ENCODE measurements at regions not wholly inside any gene's neighbourhood (a gene's known extent, or its start where the extent isn't known, plus 50 kb on each side); places are given as distances from the start of the nearest gene placed in this dataset.

DNA sequence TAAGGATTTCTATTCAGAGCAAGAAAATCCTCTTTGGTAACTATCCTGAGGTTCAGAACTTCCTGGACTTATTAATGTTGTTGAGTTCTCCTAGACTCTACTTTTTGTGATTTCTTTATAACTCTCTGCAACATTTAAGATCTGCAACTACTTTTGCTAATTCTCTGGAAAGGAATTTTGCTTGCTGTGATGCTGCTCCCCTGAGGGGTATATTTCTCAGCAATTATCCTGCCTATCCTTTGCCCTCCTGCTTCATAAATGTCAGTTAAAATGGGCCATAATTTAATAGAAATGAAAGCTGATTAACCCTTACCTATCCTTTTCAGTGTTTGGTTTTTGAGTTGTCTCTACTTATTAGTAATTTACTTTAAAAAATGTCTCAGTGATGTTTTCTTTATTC, 377.3 kb upstream of the LRRC3B start:
- H2AFZ ChIP-seq (ENCODE audit: low read depth, low read length), result no peak overlapping the region
- no peaks in the 10 kb centered on the region for H3K27me3 ChIP-seq (ENCODE audit: low read depth, low read length)
- no peaks in the 10 kb centered on the region for H4K20me1 ChIP-seq (ENCODE audit: insufficient read depth, low read length)
- no peak overlapping the region for H3K4me2 ChIP-seq (ENCODE audit: low read length)
- H3K4me1 ChIP-seq (ENCODE audit: low read length), result no peaks in the 10 kb centered on the region
- H3K79me2 ChIP-seq (ENCODE audit: low read length), result no peaks in the 10 kb centered on the region
- H3K27ac ChIP-seq (ENCODE audit: low read length), result no peak overlapping the region
- no peaks in the 10 kb centered on the region for H3K9me3 ChIP-seq (ENCODE audit: insufficient read depth, low read length)
- H3K9ac ChIP-seq (ENCODE audit: low read length), result no peak overlapping the region
- no peaks in the 10 kb centered on the region for H3K36me3 ChIP-seq (replicated peaks; ENCODE audit: low read depth, low read length)
- no peak overlapping the region for H3K4me3 ChIP-seq (ENCODE audit: low read length)
- TF ChIP-seq EZH2phosphoT487 (IDR thresholded peaks at IDR 0.05; ENCODE audit: low read depth), result no peak
- TF ChIP-seq, protein P1, sequence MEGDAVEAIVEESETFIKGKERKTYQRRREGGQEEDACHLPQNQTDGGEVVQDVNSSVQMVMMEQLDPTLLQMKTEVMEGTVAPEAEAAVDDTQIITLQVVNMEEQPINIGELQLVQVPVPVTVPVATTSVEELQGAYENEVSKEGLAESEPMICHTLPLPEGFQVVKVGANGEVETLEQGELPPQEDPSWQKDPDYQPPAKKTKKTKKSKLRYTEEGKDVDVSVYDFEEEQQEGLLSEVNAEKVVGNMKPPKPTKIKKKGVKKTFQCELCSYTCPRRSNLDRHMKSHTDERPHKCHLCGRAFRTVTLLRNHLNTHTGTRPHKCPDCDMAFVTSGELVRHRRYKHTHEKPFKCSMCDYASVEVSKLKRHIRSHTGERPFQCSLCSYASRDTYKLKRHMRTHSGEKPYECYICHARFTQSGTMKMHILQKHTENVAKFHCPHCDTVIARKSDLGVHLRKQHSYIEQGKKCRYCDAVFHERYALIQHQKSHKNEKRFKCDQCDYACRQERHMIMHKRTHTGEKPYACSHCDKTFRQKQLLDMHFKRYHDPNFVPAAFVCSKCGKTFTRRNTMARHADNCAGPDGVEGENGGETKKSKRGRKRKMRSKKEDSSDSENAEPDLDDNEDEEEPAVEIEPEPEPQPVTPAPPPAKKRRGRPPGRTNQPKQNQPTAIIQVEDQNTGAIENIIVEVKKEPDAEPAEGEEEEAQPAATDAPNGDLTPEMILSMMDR (IDR thresholded peaks at IDR 0.05; ENCODE audit: low read depth, low read length), result no peak

DNA sequence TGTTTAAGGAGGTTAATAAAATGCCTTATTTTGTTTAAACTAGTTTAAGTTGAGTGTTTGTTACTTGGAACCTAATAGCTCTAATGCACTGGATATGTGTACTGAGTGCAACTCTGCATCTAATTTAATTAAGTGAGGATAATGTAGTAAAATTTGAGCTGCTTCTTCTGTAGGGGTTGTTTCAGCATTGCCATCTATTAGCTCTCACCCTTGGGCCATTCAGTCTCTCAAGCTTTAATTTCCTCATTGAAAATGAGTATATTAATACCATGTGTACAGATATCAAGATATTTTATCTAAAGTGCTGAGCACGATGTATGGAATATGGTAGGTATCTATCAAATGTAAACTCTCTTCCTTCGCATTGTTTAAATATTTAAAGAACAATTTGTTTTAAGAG, 375.7 kb upstream of the LRRC3B start:
- H3K9ac ChIP-seq (ENCODE audit: low read length), result no peak overlapping the region
- H3K36me3 ChIP-seq (replicated peaks; ENCODE audit: low read depth, low read length), result no peaks in the 10 kb centered on the region
- H3K27ac ChIP-seq (ENCODE audit: low read length), result no peak overlapping the region
- no peak overlapping the region for H2AFZ ChIP-seq (ENCODE audit: low read depth, low read length)
- no peaks in the 10 kb centered on the region for H3K4me1 ChIP-seq (ENCODE audit: low read length)
- H3K4me3 ChIP-seq (ENCODE audit: low read length), result no peak overlapping the region
- no peaks in the 10 kb centered on the region for H3K9me3 ChIP-seq (ENCODE audit: insufficient read depth, low read length)
- no peak overlapping the region for H3K4me2 ChIP-seq (ENCODE audit: low read length)
- TF ChIP-seq, protein P1 (IDR thresholded peaks at IDR 0.05; ENCODE audit: low read depth, low read length), result no peak
- TF ChIP-seq EZH2phosphoT487 (IDR thresholded peaks at IDR 0.05; ENCODE audit: low read depth), result no peak
- no peaks in the 10 kb centered on the region for H3K79me2 ChIP-seq (ENCODE audit: low read length)
- no peaks in the 10 kb centered on the region for H3K27me3 ChIP-seq (ENCODE audit: low read depth, low read length)
- H4K20me1 ChIP-seq (ENCODE audit: insufficient read depth, low read length), result no peaks in the 10 kb centered on the region

DNA sequence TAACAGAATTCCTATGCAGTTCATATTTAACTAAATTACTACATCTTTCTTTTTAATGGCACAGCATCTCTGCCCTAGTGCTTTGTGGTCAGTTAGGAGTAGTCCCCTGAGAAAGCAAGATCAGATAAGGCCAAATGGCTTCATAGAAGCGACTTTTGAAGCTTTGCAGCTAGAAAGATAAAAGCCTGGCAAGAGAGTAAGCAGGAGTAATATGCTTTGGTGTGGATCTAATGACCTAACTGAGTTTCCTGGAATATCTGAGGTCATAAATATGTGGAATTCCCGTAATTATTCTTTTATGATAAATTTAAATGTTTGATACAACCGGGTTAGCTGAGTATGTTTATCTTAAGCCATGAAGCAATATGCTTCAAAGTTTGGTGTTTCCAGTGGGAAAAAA, 374.9 kb upstream of the LRRC3B start:
- Histone ChIP-seq H3K27me3 (ENCODE audit: low read depth, low read length) (no peaks in the 10 kb centered on the region), H3K9ac (ENCODE audit: low read length) (no peak overlapping the region), H3K27ac (ENCODE audit: low read length) (no peak overlapping the region), H3K4me3 (ENCODE audit: low read length) (no peak overlapping the region), H3K36me3 (replicated peaks; ENCODE audit: low read depth, low read length) (no peaks in the 10 kb centered on the region), H3K4me1 (ENCODE audit: low read length) (no peaks in the 10 kb centered on the region), H2AFZ (ENCODE audit: low read depth, low read length) (no peak overlapping the region), H3K4me2 (ENCODE audit: low read length) (no peak overlapping the region), H4K20me1 (ENCODE audit: insufficient read depth, low read length) (no peaks in the 10 kb centered on the region), H3K9me3 (ENCODE audit: insufficient read depth, low read length) (no peaks in the 10 kb centered on the region), H3K79me2 (ENCODE audit: low read length) (no peaks in the 10 kb centered on the region)
- no peak for TF ChIP-seq EZH2phosphoT487 (IDR thresholded peaks at IDR 0.05; ENCODE audit: low read depth)
- TF ChIP-seq, protein P1 (IDR thresholded peaks at IDR 0.05; ENCODE audit: low read depth, low read length), result no peak

DNA sequence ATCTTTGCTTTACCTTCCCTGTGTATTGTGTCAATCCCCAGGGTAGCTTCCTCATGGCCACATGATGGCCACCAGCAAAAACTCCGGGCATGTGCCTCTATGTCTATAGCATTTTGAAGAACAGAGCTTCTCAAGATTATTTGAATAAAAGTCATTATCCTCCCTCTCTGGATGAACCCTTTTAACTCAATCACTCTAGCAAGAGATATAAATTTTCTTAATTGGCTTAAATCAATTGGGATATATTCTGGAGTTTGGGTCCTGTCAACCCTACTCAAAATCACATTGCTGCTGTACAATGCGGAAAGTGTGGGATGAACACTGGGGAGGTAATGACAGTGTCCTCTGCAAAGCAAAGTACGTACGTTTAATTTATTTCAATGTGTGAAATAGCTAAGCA, 370.6 kb upstream of the LRRC3B start:
- Histone ChIP-seq H3K9me3 (ENCODE audit: insufficient read depth, low read length) (no peaks in the 10 kb centered on the region), H3K27me3 (ENCODE audit: low read depth, low read length) (no peaks in the 10 kb centered on the region), H3K36me3 (replicated peaks; ENCODE audit: low read depth, low read length) (no peaks in the 10 kb centered on the region), H3K4me2 (ENCODE audit: low read length) (no peak overlapping the region), H3K27ac (ENCODE audit: low read length) (no peak overlapping the region), H3K79me2 (ENCODE audit: low read length) (no peaks in the 10 kb centered on the region), H3K4me3 (ENCODE audit: low read length) (no peak overlapping the region), H3K4me1 (ENCODE audit: low read length) (no peaks in the 10 kb centered on the region), H3K9ac (ENCODE audit: low read length) (no peak overlapping the region), H2AFZ (ENCODE audit: low read depth, low read length) (no peak overlapping the region), H4K20me1 (ENCODE audit: insufficient read depth, low read length) (no peaks in the 10 kb centered on the region)
- TF ChIP-seq EZH2phosphoT487 (IDR thresholded peaks at IDR 0.05; ENCODE audit: low read depth), result no peak
- TF ChIP-seq, protein P1 (IDR thresholded peaks at IDR 0.05; ENCODE audit: low read depth, low read length), result no peak

Data from OCI-LY3 (cell line).